ENCODE measurements at regions not wholly inside any gene's neighbourhood (a gene's known extent, or its start where the extent isn't known, plus 50 kb on each side); places are given as distances from the start of the nearest gene placed in this dataset.

- DNase-seq (ENCODE audit: low read depth, low spot score) (no peak), FAIRE-seq (no peak)
- Histone ChIP-seq H3K36me3 (ENCODE audit: control insufficient read depth in 2 of 2, extremely low read depth in 1 of 2, insufficient read depth in 2 of 2, low read length in 2 of 2) (no peaks in the 10 kb centered on the region), H3K9me1 (replicated peaks; ENCODE audit: control insufficient read depth, extremely low read depth, insufficient read depth, low read length) (no peaks in the 10 kb centered on the region), H2AFZ (ENCODE audit: low read depth, low read length) (no peak overlapping the region), H3K9ac (replicated peaks; ENCODE audit: extremely low read depth, insufficient read depth, low read length) (no peak overlapping the region), H3K4me3 (replicated peaks in 1 of 3; ENCODE audit: insufficient read depth in 1 of 3, low read depth in 1 of 3, low read length in 3 of 3) (no peak overlapping the region), H3K4me2 (ENCODE audit: insufficient read depth, low read length) (no peak overlapping the region), H3K9me3 (replicated peaks; ENCODE audit: control insufficient read depth, insufficient read depth, low read length) (peaks cover 3% of the 10 kb centered on the region), H3K27ac (ENCODE audit: insufficient read depth, low read depth, low read length) (no peak overlapping the region), H3K4me1 (ENCODE audit: control insufficient read depth, extremely low read depth, insufficient read depth, low read length) (no peaks in the 10 kb centered on the region), H3K27me3 (ENCODE audit: control insufficient read depth in 2 of 2, insufficient read depth in 2 of 2, low read length in 2 of 2) (no peaks in the 10 kb centered on the region), H3K79me2 (ENCODE audit: control insufficient read depth, insufficient read depth, low read length) (no peaks in the 10 kb centered on the region), H4K20me1 (replicated peaks; ENCODE audit: control insufficient read depth, extremely low read depth, insufficient read depth, low read length) (no peaks in the 10 kb centered on the region)
- dilution Hi-C loops (cut with MboI; ENCODE audit: extremely low pct_ligation_motif_present, low sequenced_read_pairs): no loop called here
- intact Hi-C loops (cut with micrococcal nuclease): no loop called here
- BruUV-seq (replicated peaks): no TSS peak
- POLR2A ChIA-PET: no interaction called here
- TF ChIP-seq MYC (IDR thresholded peaks at IDR 0.05; ENCODE audit: low read depth, low read length): no peak
- TF ChIP-seq CTCF (IDR thresholded peaks at IDR 0.05; ENCODE audit: extremely low read depth in 1 of 2, insufficient read depth in 1 of 2, low read depth in 1 of 2, low read length in 2 of 2): no peak
- no peak for TF ChIP-seq MAX (IDR thresholded peaks at IDR 0.05; ENCODE audit: insufficient read depth, insufficient read length)
- CTCF ChIA-PET: no interaction called here
Observed at GRCh38 chr5:118228489-118228888, 759.9 kb downstream of the DTWD2 start.

DNA sequence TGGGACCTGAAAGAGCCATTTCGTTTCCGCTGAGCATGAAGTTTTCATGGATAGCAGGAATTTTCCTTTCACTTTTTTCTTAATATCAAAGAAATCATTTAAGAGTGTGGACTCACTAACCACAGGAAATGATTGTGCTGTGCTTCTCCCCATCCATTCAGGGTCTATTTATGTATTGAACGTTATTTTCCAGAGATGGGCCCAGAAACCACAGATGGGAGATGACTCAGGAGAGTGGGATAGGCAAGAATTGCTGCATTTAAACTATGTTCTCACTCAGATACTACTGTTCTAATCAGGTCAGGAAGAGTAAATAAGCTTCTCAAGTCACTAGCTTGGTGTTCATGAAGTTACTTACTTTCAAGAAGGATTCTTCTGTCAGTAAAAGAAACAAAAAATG is 763.8 kb downstream of the DTWD2 start:
- dilution Hi-C loops (cut with MboI; ENCODE audit: extremely low pct_ligation_motif_present, low sequenced_read_pairs) (no loop called here), intact Hi-C loops (cut with micrococcal nuclease) (no loop called here)
- Histone ChIP-seq H3K27me3 (ENCODE audit: control insufficient read depth in 2 of 2, insufficient read depth in 2 of 2, low read length in 2 of 2) (no peaks in the 10 kb centered on the region), H3K9me3 (replicated peaks; ENCODE audit: control insufficient read depth, insufficient read depth, low read length) (no peaks in the 10 kb centered on the region), H3K9ac (replicated peaks; ENCODE audit: extremely low read depth, insufficient read depth, low read length) (no peak overlapping the region), H4K20me1 (replicated peaks; ENCODE audit: control insufficient read depth, extremely low read depth, insufficient read depth, low read length) (no peaks in the 10 kb centered on the region), H3K4me3 (replicated peaks in 1 of 3; ENCODE audit: insufficient read depth in 1 of 3, low read depth in 1 of 3, low read length in 3 of 3) (no peak overlapping the region), H3K9me1 (replicated peaks; ENCODE audit: control insufficient read depth, extremely low read depth, insufficient read depth, low read length) (no peaks in the 10 kb centered on the region), H3K79me2 (ENCODE audit: control insufficient read depth, insufficient read depth, low read length) (no peaks in the 10 kb centered on the region), H3K27ac (ENCODE audit: insufficient read depth, low read depth, low read length) (no peak overlapping the region), H2AFZ (ENCODE audit: low read depth, low read length) (no peak overlapping the region), H3K4me2 (ENCODE audit: insufficient read depth, low read length) (no peak overlapping the region), H3K36me3 (ENCODE audit: control insufficient read depth in 2 of 2, extremely low read depth in 1 of 2, insufficient read depth in 2 of 2, low read length in 2 of 2) (no peaks in the 10 kb centered on the region), H3K4me1 (ENCODE audit: control insufficient read depth, extremely low read depth, insufficient read depth, low read length) (no peaks in the 10 kb centered on the region)
- ChIA-PET CTCF (no interaction called here), POLR2A (no interaction called here)
- TF ChIP-seq EZH2 (IDR thresholded peaks at IDR 0.05; ENCODE audit: borderline replicate concordance, low read depth, low read length, severe bottlenecking): no peak
- no peak for TF ChIP-seq POLR2A (IDR thresholded peaks at IDR 0.05; ENCODE audit: low read depth, low read length)
- no peak for TF ChIP-seq GATA2 (IDR thresholded peaks at IDR 0.05; ENCODE audit: insufficient read depth, insufficient read length, low read depth, low read length)
- TF ChIP-seq JUN (IDR thresholded peaks at IDR 0.05; ENCODE audit: borderline replicate concordance, insufficient read depth, insufficient read length, low read depth): no peak
- no peak for TF ChIP-seq MYC (IDR thresholded peaks at IDR 0.05; ENCODE audit: low read depth, low read length)
- no peak for TF ChIP-seq MAX (IDR thresholded peaks at IDR 0.05; ENCODE audit: insufficient read depth, insufficient read length)
- TF ChIP-seq FOS (IDR thresholded peaks at IDR 0.05; ENCODE audit: borderline replicate concordance, insufficient read depth, low read length): no peak
- TF ChIP-seq POLR2AphosphoS5 (IDR thresholded peaks at IDR 0.05; ENCODE audit: insufficient read depth, low read depth, low read length): no peak
- TF ChIP-seq CTCF (IDR thresholded peaks at IDR 0.05; ENCODE audit: extremely low read depth in 1 of 2, insufficient read depth in 1 of 2, low read depth in 1 of 2, low read length in 2 of 2): no peak
- FAIRE-seq: no peak
- no peak for DNase-seq (ENCODE audit: low read depth, low spot score)
- BruUV-seq (replicated peaks): no TSS peak
